Neural cell (in vitro differentiated cells): ENCODE measurements at regions not wholly inside any gene's neighbourhood (a gene's known extent, or its start where the extent isn't known, plus 50 kb on each side); places are given as distances from the start of the nearest gene placed in this dataset.

Source experiments
- H2AFZ ChIP-seq: fragments of 200-600, 300-800 bp; sonication (generic), shearing (Covaris generic); 2 replicates; pipeline ENCODE4 v1.6.0; 2014; ENCODE audit warnings: low read depth, mild to moderate bottlenecking, antibody characterized with exemption, low read length, moderate library complexity
- H3F3A ChIP-seq: fragments of 200-600 bp; shearing (Covaris generic); 2 replicates; pipeline ENCODE4 v1.6.1; 2016; ENCODE audit warnings: mild to moderate bottlenecking, moderate library complexity, mixed read lengths, antibody characterized with exemption, low read length; ENCODE audit not compliant: insufficient read depth, poor library complexity, severe bottlenecking
- H3K27ac ChIP-seq: fragments of 200-600, 300-800 bp; sonication (generic), shearing (Covaris generic); 2 replicates; pipeline ENCODE4 v1.5.1; 2014; ENCODE audit warnings: mild to moderate bottlenecking, low read length, moderate library complexity
- H3K27me3 ChIP-seq: fragments of 300-800, 200-600 bp; sonication (generic), shearing (Covaris generic); 2 replicates; pipeline ENCODE4 v1.6.0; 2014; ENCODE audit warnings: mild to moderate bottlenecking, low read depth, low read length, moderate library complexity; ENCODE audit not compliant: insufficient read depth
- H3K36me3 ChIP-seq: fragments of 300-800, 200-600 bp; sonication (generic), shearing (Covaris generic); 2 replicates; pipeline ENCODE4 v1.5.1; 2014; ENCODE audit warnings: mild to moderate bottlenecking, antibody characterized with exemption, low read length, moderate library complexity; ENCODE audit not compliant: insufficient read depth
- H3K4me2 ChIP-seq: fragments of 300-800, 200-600 bp; sonication (generic), shearing (Covaris generic); 2 replicates; pipeline ENCODE4 v1.6.0; 2014; ENCODE audit warnings: mild to moderate bottlenecking, low read length
- H3K4me3 ChIP-seq: fragments of 300-800, 200-600 bp; sonication (generic), shearing (Covaris generic); 2 replicates; pipeline ENCODE4 v1.5.1; 2014; ENCODE audit warnings: mild to moderate bottlenecking, low read length, moderate library complexity
- H3K79me2 ChIP-seq: fragments of 200-600 bp; shearing (Covaris generic); replicated peaks from 2 replicates; pipeline ENCODE4 v1.6.0; 2014; ENCODE audit warnings: mild to moderate bottlenecking, low read length, moderate library complexity; ENCODE audit not compliant: insufficient read depth
- H3K9ac ChIP-seq: fragments of 300-800, 200-600 bp; sonication (generic), shearing (Covaris generic); 2 replicates; pipeline ENCODE4 v1.6.1; 2016; ENCODE audit warnings: mild to moderate bottlenecking, low read length, mixed read lengths
- H3K9me2 ChIP-seq: fragments of 200-600 bp; shearing (Covaris generic); 2 replicates; pipeline ENCODE4 v1.6.1; 2016; ENCODE audit warnings: mild to moderate bottlenecking, low read length, mixed read lengths; ENCODE audit not compliant: insufficient read depth
- H3K9me3 ChIP-seq: fragments of 200-600, 300-800 bp; sonication (generic), shearing (Covaris generic); 2 replicates; pipeline ENCODE4 v1.6.1; 2016; ENCODE audit warnings: mild to moderate bottlenecking, mixed run types, low read length, moderate library complexity, mixed read lengths
- H4K20me1 ChIP-seq: fragments of 200-600 bp; shearing (Covaris generic); 2 replicates; pipeline ENCODE4 v1.6.1; 2016; ENCODE audit warnings: mild to moderate bottlenecking, mixed run types; ENCODE audit not compliant: insufficient read depth
- CTCF ChIP-seq: fragments of 450-650 bp; IDR thresholded peaks from 2 replicates; pipeline ENCODE4 v1.5.1; 2014; ENCODE audit warnings: antibody characterized with exemption, mild to moderate bottlenecking, moderate library complexity; ENCODE audit not compliant: poor library complexity, severe bottlenecking
- EP300 ChIP-seq: fragments of 450-650 bp; conservative IDR thresholded peaks from 2 replicates; pipeline ENCODE4 v1.6.1; 2014; ENCODE audit warnings: antibody characterized with exemption, mild to moderate bottlenecking, moderate library complexity; ENCODE audit not compliant: poor library complexity, severe bottlenecking
- EZH2 ChIP-seq: fragments of 200-600, 300-800 bp; shearing (Covaris generic), sonication (generic); IDR thresholded peaks from 2 replicates; pipeline ENCODE4 v1.6.1; 2014; ENCODE audit warnings: antibody characterized with exemption, low read length, borderline replicate concordance, mild to moderate bottlenecking; ENCODE audit not compliant: insufficient read depth, poor library complexity, severe bottlenecking
- MXI1 ChIP-seq: fragments of 450-650 bp; conservative IDR thresholded peaks from 2 replicates; pipeline ENCODE4 v1.6.1; 2014; ENCODE audit warnings: antibody characterized with exemption, mild to moderate bottlenecking; ENCODE audit not compliant: poor library complexity, severe bottlenecking
- POLR2AphosphoS5 ChIP-seq: IDR thresholded peaks from 2 replicates; pipeline ENCODE4 v1.6.1; 2012
- RAD21 ChIP-seq: fragments of 450-650 bp; conservative IDR thresholded peaks from 2 replicates; pipeline ENCODE4 v1.6.1; 2014; ENCODE audit warnings: antibody characterized with exemption, mild to moderate bottlenecking, moderate library complexity
- SMC3 ChIP-seq: fragments of 450-650 bp; conservative IDR thresholded peaks from 2 replicates; pipeline ENCODE4 v1.6.1; 2014; ENCODE audit warnings: antibody characterized with exemption, mild to moderate bottlenecking, moderate library complexity; ENCODE audit not compliant: poor library complexity
- TAF1 ChIP-seq: IDR thresholded peaks from 2 replicates; pipeline ENCODE4 v1.6.1; 2012; ENCODE audit warnings: low read depth
- TF ChIP-seq, protein P1 (sequence below): IDR thresholded peaks from 2 replicates; pipeline ENCODE4 v1.6.1; 2012; ENCODE audit warnings: borderline replicate concordance

- H3K9me2 ChIP-seq, result no peaks in the 10 kb centered on the region
- H2AFZ ChIP-seq, result no peak overlapping the region
- no peaks in the 10 kb centered on the region for H3K79me2 ChIP-seq
- H3K4me3 ChIP-seq, result no peak overlapping the region
- no peak overlapping the region for H3K9ac ChIP-seq
- H3K4me2 ChIP-seq, result no peak overlapping the region
- H3F3A ChIP-seq, result no peaks in the 10 kb centered on the region
- TF ChIP-seq TAF1 (no peak), CTCF (no peak), SMC3 (no peak), MXI1 (no peak), EZH2 (no peak), RAD21 (no peak), POLR2AphosphoS5 (no peak), EP300 (no peak)
- TF ChIP-seq, protein P1, sequence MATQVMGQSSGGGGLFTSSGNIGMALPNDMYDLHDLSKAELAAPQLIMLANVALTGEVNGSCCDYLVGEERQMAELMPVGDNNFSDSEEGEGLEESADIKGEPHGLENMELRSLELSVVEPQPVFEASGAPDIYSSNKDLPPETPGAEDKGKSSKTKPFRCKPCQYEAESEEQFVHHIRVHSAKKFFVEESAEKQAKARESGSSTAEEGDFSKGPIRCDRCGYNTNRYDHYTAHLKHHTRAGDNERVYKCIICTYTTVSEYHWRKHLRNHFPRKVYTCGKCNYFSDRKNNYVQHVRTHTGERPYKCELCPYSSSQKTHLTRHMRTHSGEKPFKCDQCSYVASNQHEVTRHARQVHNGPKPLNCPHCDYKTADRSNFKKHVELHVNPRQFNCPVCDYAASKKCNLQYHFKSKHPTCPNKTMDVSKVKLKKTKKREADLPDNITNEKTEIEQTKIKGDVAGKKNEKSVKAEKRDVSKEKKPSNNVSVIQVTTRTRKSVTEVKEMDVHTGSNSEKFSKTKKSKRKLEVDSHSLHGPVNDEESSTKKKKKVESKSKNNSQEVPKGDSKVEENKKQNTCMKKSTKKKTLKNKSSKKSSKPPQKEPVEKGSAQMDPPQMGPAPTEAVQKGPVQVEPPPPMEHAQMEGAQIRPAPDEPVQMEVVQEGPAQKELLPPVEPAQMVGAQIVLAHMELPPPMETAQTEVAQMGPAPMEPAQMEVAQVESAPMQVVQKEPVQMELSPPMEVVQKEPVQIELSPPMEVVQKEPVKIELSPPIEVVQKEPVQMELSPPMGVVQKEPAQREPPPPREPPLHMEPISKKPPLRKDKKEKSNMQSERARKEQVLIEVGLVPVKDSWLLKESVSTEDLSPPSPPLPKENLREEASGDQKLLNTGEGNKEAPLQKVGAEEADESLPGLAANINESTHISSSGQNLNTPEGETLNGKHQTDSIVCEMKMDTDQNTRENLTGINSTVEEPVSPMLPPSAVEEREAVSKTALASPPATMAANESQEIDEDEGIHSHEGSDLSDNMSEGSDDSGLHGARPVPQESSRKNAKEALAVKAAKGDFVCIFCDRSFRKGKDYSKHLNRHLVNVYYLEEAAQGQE, result no peak
- no peaks in the 10 kb centered on the region for H3K9me3 ChIP-seq
- H4K20me1 ChIP-seq, result no peaks in the 10 kb centered on the region
- H3K36me3 ChIP-seq, result no peaks in the 10 kb centered on the region
- H3K27me3 ChIP-seq, result no peaks in the 10 kb centered on the region
- no peak overlapping the region for H3K27ac ChIP-seq
Observed at GRCh38 chr2:217597145-217597544, 405.6 kb downstream of the TNS1 start.

GRCh38 chr2:217593732-217594131, 409.1 kb downstream of the TNS1 start:
- no peak overlapping the region for H3K27ac ChIP-seq
- H4K20me1 ChIP-seq, result no peaks in the 10 kb centered on the region
- TF ChIP-seq CTCF (no peak), POLR2AphosphoS5 (no peak), SMC3 (no peak), RAD21 (no peak), TAF1 (no peak), EP300 (no peak), MXI1 (no peak), EZH2 (no peak)
- TF ChIP-seq, protein P1, result no peak
- no peak overlapping the region for H3K4me2 ChIP-seq
- no peak overlapping the region for H3K4me3 ChIP-seq
- no peaks in the 10 kb centered on the region for H3K9me2 ChIP-seq
- H3K9ac ChIP-seq, result no peak overlapping the region
- no peaks in the 10 kb centered on the region for H3K36me3 ChIP-seq
- H2AFZ ChIP-seq, result no peak overlapping the region
- no peaks in the 10 kb centered on the region for H3K9me3 ChIP-seq
- H3K79me2 ChIP-seq, result no peaks in the 10 kb centered on the region
- H3F3A ChIP-seq, result no peaks in the 10 kb centered on the region
- H3K27me3 ChIP-seq, result no peaks in the 10 kb centered on the region
